ENCODE measurements at regions not wholly inside any gene's neighbourhood (a gene's known extent, or its start where the extent isn't known, plus 50 kb on each side); places are given as distances from the start of the nearest gene placed in this dataset.
"Not testable (repeated sequence)": the region's sequence is repeated elsewhere in the genome, so short reads cannot be mapped to it uniquely, and the experiment has no call there.

DNA sequence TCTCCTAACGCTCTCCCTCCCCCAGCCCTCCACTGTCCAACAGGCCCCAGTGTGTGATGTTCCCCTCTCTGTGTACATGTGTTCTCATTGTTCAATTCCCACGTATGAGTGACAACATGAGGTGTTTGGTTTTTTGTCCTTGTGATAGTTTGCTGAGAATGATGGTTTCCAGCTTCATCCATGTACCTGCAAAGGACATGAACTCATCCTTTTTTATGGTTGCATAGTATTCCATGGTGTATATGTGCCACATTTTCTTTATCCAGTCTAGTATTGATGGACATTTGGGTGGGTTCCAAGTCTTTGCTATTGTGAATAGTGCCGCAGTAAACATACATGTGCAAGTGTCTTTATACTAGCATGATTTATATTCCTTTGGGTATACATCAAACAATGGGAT is 347.4 kb downstream of the MAGEE1 start:
- in situ Hi-C loops (cut with HindIII; ENCODE audit: low sequenced_read_pairs); DNase-seq (ENCODE audit: low spot score): not testable (repeated sequence)

DNA sequence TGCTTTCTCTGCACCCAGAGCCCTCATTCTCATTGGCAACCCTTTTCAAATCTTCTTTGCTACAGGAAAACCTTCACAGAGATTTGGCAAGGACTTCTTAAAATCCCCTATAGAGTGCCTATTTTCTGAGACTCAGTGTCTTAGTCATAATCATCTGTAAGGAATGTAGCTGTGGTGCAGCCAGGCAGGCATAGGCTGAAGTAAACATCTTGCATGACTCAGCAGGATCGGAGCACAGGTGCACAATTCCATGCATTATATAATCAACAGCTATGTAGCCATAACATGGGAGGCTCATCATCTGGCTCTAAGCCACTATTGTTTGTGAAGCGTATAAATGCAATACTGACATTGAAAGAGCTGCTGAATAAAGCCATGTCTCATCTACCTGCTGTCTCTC is 368.8 kb downstream of the MAGEE1 start:
- in situ Hi-C loops (cut with HindIII; ENCODE audit: low sequenced_read_pairs), result no loop called here
- no peak for DNase-seq (ENCODE audit: low spot score)

DNA sequence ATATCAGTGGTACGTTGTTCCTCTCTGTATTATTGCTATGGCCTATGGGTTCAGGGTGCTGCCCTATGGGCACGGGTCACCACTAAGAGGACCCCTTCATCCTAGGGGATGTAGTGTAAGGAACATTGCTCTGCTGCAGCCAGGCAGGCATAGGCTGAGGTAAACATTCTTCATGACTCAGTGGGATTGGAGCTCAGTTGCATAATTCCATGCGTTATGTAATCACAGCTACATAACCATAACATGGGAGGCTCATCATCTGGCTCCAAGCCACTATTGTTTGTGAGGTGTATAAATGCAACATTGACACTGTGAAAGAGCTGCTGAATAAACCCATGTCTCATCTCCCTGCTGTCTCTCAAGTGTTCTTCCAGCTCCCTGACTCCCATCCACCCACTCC is 375.2 kb downstream of the MAGEE1 start:
- no peak for DNase-seq (ENCODE audit: low spot score)
- in situ Hi-C loops (cut with HindIII; ENCODE audit: low sequenced_read_pairs), result no loop called here

DNA sequence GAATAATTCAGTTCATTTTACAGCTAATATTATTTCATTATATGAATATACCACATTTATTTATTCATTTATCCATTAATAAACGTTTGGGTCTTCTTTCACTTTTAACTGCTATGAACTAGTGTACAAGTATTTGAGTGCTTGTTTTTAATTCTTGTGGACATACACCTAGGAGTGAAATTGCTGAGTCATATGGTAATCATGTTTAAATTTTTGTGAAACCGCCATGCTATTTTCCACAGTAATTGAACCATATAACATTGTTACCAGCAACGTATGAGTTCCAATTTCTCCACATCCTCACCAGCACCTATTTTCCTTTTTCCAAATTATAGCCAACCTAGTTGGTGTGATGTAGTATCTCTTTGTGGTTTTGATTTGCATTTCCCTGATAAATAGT is 388.2 kb downstream of the MAGEE1 start:
- in situ Hi-C loops (cut with HindIII; ENCODE audit: low sequenced_read_pairs), result no loop called here
- no peak for DNase-seq (ENCODE audit: low spot score)

DNA sequence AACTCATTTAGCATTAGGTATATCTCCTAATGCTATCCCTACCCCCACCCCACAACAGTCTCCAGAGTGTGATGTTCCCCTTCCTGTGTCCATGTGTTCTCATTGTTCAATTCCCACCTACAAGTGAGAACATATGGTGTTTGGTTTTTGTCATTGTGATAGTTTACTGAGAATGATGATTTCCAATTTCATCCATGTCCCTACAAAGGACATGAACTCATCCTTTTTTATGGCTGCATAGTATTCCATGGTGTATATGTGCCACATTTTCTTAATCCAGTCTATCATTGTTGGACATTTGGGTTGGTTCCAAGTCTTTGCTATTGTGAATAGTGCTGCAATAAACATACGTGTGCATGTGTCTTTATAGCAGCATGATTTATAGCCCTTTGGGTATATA is 389.8 kb downstream of the MAGEE1 start:
- in situ Hi-C loops (cut with HindIII; ENCODE audit: low sequenced_read_pairs); DNase-seq (ENCODE audit: low spot score): not testable (repeated sequence)

- in situ Hi-C loops (cut with HindIII; ENCODE audit: low sequenced_read_pairs), result no loop called here
- DNase-seq (ENCODE audit: low spot score), result no peak
Measured at GRCh38 chrX:76821276-76821675, 393.8 kb downstream of the MAGEE1 start.

- in situ Hi-C loops (cut with HindIII; ENCODE audit: low sequenced_read_pairs), result no loop called here
- no peak for DNase-seq (ENCODE audit: low spot score)
Measured at GRCh38 chrX:76827672-76828071, 400.2 kb downstream of the MAGEE1 start.

DNA sequence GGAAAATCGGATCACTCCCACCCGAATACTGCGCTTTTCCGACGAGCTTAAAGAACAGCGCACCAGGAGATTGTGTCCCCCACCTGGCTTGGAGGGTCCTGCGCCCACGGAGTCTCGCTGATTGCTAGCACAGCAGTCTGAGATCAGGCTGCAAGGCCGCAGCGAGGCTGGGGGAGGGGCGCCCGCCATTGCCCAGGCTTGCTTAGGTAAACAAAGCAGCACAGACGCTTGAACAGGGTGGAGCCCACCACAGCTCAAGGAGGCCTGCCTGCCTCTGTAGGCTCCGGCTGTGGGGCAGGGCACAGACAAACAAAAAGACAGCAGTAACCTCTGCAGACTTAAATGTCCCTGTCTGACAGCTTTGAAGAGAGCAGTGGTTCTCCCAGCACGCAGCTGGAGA is 413.4 kb downstream of the MAGEE1 start:
- in situ Hi-C loops (cut with HindIII; ENCODE audit: low sequenced_read_pairs); DNase-seq (ENCODE audit: low spot score): not testable (repeated sequence)

DNA sequence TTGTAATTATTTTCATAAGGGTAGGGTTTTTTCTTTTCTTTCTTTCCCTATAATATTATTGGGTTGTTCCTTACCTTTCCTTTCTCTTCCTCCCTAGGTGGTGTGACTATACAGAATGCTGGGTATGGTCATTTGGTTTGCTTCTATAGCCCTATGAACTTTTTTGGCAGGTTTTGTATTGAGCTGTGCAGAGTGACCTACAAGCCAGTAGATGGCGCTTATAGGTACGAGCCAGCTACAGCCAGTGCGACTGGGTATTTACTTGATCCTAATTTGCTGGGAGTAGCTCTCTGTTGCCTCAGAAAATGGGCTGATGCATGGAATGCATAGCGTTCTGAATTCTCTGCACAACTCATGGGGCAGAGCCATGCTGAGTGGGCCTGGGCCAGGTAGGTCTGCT is 423.3 kb downstream of the MAGEE1 start:
- DNase-seq (ENCODE audit: low spot score), result no peak
- in situ Hi-C loops (cut with HindIII; ENCODE audit: low sequenced_read_pairs), result no loop called here

- in situ Hi-C loops (cut with HindIII; ENCODE audit: low sequenced_read_pairs), result no loop called here
- no peak for DNase-seq (ENCODE audit: low spot score)
Measured at GRCh38 chrX:76862509-76862908, 435.0 kb downstream of the MAGEE1 start.

DNA sequence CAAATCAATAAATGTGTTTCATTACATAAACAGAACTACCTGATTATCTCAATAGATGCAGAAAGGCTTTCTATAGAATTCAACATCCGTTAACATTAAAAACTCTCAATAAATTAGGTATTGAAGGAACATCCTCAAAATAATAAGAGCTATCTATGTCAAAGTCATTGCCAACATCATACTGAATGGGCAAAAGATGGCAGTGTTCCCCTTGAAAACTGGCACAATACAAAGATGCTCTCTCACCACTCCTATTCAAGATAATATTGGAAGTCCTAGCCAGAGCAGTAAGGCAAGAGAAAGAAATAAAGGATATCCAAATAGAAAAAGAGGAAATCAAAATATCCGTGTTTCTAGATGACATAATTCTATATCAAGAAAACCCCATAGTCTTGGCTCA is 466.4 kb downstream of the MAGEE1 start:
- in situ Hi-C loops (cut with HindIII; ENCODE audit: low sequenced_read_pairs), result no loop called here
- DNase-seq (ENCODE audit: low spot score), result no peak

DNA sequence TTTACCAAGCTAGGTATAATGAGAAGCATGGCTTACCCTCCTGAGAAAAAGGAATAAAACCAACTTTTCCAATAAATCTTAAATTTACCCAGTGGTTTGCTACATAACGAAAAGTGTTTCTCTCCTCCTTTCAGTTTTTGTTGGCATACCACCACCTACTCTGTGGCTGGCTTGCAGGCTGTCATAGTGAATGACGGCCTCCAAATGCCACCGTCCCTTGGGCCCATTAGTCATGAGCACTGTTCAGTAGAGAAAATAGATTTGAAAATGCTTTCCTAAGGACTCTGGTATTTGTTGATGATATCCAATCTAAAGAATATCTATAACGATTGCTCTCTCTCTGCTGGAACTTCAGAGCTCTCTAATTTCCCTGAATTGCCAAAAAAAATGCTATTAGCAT is 488.3 kb downstream of the MAGEE1 start:
- DNase-seq (ENCODE audit: low spot score), result no peak
- in situ Hi-C loops (cut with HindIII; ENCODE audit: low sequenced_read_pairs), result no loop called here

DNA sequence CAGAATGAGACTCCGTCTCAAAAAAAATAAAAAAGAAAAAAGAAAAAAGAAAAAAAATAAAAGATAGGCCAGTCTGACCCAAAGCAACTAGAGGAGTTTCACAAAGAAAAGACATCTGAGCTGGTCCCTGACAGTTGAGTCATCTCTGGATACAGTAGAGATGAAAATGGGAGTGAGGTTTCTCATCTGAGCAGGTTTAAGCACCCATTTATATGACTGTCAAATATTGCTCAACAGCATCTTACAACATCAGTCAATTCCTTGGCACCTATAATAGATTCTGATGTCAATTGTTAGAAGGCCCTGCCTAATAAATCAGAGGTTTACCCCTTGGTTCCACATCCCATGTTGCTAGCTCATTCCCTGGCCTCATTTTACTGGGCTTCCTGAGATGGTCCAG is 490.5 kb downstream of the MAGEE1 start:
- no peak for DNase-seq (ENCODE audit: low spot score)
- in situ Hi-C loops (cut with HindIII; ENCODE audit: low sequenced_read_pairs), result no loop called here

DNA sequence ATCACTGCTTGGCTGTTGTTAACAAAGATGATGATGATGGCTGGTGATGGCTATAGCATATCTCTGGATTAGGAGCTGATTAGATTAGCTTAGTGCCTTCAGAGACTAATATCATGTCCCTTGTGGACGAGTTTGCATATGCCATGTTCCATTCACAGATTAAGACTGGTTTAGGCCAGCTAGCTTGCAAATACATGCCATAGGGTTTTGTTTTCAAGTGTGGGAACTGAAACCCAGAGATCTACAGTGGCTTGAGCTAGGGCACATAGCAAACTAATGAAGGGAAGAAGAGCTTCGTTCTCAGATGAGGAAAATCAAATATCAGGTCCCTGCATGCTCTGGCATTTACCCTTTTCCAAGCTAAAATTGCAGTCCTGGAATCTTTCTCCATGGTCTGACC is 492.3 kb downstream of the MAGEE1 start:
- in situ Hi-C loops (cut with HindIII; ENCODE audit: low sequenced_read_pairs), result no loop called here

DNA sequence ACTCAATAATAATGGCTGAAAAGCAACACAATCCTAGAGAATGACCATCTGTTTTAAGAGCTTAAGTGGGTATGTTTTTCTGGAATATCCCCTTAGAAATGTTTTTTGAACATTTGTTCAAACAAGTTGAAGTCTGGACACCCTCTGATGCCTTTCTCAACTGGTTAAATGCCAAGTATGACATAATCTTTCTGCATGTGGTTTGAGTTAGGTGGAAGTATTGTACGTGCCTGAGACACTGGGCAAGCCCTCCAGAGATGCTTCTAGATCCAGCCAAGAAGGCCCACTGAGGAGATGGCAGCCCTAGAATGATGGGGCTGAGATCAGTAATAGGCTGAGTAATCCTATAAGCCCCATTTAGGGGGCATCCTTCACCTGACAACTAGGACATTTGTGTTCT is 493.1 kb downstream of the MAGEE1 start:
- in situ Hi-C loops (cut with HindIII; ENCODE audit: low sequenced_read_pairs), result no loop called here
- DNase-seq (ENCODE audit: low spot score), result no peak

More for the DNA sequence above, 492.3 kb downstream of the MAGEE1 start:
- DNase-seq (ENCODE audit: low spot score), result no peak

DNA sequence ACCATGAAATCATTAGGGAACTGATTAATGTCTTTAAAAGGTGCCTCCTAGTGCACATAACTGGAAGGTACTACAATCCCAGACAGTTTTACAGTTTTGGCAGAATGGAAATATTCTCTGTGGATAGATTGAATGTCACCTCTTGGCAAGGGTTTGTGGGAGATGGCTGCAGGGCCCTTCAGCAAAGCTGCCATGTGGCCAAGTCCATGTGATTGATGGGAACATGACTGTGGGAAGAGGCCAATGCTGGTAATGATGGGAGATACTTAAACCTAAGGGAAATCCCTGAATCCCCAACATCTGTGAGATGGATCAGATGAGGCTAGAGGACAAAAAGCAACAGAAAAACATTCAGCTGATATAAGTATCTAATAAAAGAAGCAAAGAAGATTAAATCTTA is 493.7 kb downstream of the MAGEE1 start:
- in situ Hi-C loops (cut with HindIII; ENCODE audit: low sequenced_read_pairs), result no loop called here
- no peak for DNase-seq (ENCODE audit: low spot score)

DNA sequence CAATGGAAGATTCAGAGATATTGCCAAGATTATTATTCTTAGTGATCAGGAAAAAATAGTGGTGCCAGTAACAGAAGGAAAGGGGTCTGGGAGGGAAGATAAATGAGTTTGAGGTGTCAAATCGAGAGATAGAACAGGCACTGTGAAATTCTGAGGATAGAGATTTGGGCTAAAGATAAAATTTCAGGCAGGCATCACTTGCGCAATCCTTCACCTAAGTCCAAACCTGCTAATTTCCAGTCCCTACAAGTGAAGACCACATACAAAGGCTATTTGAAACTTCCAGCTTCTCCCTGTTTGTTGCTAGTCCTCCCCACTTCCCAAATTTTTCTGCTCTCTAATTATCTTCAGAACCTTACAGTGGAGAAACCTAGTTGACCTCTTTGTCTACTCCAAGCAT is 494.6 kb downstream of the MAGEE1 start:
- DNase-seq (ENCODE audit: low spot score), result no peak
- in situ Hi-C loops (cut with HindIII; ENCODE audit: low sequenced_read_pairs), result no loop called here

DNA sequence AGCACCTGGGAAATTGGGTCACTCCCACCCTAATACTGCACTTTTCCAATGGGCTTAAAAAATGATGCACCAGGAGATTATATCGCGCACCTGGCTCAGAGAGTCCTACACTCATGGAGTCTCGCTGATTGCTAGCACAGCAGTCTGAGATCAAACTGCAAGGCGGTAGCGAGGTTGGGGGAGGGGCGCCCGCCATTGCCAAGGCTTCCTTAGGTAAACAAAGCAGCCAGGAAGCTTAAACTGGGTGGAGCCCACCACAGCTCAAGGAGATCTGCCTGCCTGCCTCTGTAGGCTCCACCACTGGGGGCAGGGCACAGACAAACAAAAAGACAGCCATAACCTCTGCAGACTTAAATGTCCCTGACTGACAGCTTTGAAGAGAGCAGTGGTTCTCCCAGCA is 497.1 kb downstream of the MAGEE1 start:
- DNase-seq (ENCODE audit: low spot score); in situ Hi-C loops (cut with HindIII; ENCODE audit: low sequenced_read_pairs): not testable (repeated sequence)

DNA sequence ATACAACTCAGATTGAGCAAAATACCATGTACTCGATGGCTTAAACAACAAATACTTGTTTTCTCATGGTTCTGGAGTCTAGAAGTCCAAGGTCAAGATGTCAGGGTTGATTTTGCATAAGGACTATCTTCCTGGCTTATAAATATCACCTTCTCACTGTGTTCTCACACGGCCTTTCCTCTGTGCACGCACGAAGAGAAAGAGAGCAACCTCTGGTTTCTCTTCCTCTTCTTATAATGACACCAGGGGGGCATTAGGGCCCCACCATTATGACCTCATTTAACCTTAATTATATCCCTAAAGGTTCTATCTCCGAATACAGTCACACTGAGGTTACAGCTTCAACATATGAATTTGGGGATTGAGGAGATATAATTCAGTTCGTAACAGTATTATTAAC is 504.0 kb downstream of the MAGEE1 start:
- DNase-seq (ENCODE audit: low spot score), result no peak
- in situ Hi-C loops (cut with HindIII; ENCODE audit: low sequenced_read_pairs), result no loop called here

DNA sequence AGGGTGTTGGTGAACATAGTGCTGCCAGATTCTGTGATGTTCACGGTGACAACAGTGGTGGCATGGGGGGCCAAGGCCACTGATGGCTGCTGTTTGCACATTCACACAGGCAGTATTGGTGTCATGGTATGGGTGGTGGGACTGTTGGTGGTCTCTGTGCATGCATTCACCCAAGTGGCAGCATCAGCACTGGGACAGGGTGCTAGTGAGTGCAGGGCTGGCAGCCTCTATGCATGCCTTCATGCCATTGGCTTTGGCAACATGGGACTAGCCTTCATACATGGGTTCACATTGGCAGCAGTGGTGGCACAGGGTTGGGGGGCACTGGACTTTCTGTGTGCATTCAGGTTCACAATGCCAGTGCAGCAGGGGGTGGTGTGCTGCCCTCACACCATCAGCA is 489.7 kb upstream of the FGF16 start:
- in situ Hi-C loops (cut with HindIII; ENCODE audit: low sequenced_read_pairs), result no loop called here
- DNase-seq (ENCODE audit: low spot score), result no peak

- DNase-seq (ENCODE audit: low spot score), result no peak
- in situ Hi-C loops (cut with HindIII; ENCODE audit: low sequenced_read_pairs), result no loop called here
Measured at GRCh38 chrX:76971393-76972376, 475.5 kb upstream of the FGF16 start.

All from G401 (cell line).